Subcutaneous abdominal adipose tissue (tissue), 5 donors: ENCODE measurements at regions not wholly inside any gene's neighbourhood (a gene's known extent, or its start where the extent isn't known, plus 50 kb on each side); places are given as distances from the start of the nearest gene placed in this dataset.
A peak's percentile ranks its signal among the peaks of the same experiment; 100 is the strongest.

Experiments used
- H3K27ac ChIP-seq: one replicate; pipeline ENCODE4 v1.7.0; 2013; ENCODE audit warnings: low read depth, mild to moderate bottlenecking, inconsistent platforms, low read length, moderate library complexity
- H3K27me3 ChIP-seq, 5 donors: one replicate each; pipeline ENCODE4 v1.7.0; 2013; ENCODE audit warnings: low read length in 5 of 5, inconsistent platforms in 1 of 5; ENCODE audit not compliant: control insufficient read depth in 5 of 5, insufficient read depth in 4 of 5
- H3K36me3 ChIP-seq, 5 donors: one replicate each; pipeline ENCODE4 v1.7.0; 2013; ENCODE audit warnings: low read length in 5 of 5; ENCODE audit not compliant: control insufficient read depth in 5 of 5, insufficient read depth in 5 of 5
- H3K4me1 ChIP-seq, 5 donors: one replicate each; pipeline ENCODE4 v1.7.0; 2013; ENCODE audit warnings: low read length in 5 of 5, mild to moderate bottlenecking in 3 of 5, moderate library complexity in 1 of 5; ENCODE audit not compliant: control insufficient read depth in 5 of 5, insufficient read depth in 5 of 5
- H3K4me3 ChIP-seq, 5 donors: one replicate each; pipeline ENCODE4 v1.7.0; 2013; ENCODE audit warnings: low read length in 5 of 5, low read depth in 1 of 5
- H3K9ac ChIP-seq, 5 donors: one replicate each; pipeline ENCODE4 v1.7.0; 2013; ENCODE audit warnings: low read length in 5 of 5, mild to moderate bottlenecking in 4 of 5, moderate library complexity in 3 of 5
- H3K9me3 ChIP-seq, 5 donors: one replicate each; pipeline ENCODE4 v1.7.0; 2013; ENCODE audit warnings: low read length in 5 of 5; ENCODE audit not compliant: control insufficient read depth in 5 of 5
- donor health status: healthy.
- donor health status: healthy.
- donor health status: healthy.
- donor health status: healthy.
- donor health status: healthy.

DNA sequence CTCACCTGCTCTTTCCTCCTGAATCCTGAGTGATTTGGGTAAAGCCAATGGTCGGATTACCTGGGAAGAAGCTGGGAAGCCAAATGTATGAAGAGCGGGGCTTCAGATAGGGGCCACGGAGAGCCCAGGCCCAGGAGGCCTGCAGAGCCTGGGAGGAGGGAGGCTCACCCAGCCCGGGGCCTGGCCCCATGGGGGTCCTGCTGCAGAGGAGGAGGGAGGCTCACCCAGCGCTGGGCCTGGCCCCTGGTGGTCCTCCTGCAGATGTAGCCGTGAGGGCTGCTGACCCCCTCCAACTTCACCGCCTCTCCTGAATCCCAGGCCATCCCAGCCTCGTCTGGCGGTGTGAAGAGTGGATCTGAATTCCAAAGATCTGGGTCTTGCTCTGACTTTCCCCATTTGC lies 368.4 kb downstream of the THBS2 start:
- no peak overlapping the region for H3K27ac ChIP-seq
- H3K9me3 ChIP-seq: no peaks in the 10 kb centered on the region
- no peak overlapping the region for H3K4me3 ChIP-seq
- no peak overlapping the region for H3K9ac ChIP-seq
- peaks cover 0 to 8% (median 4%) of the 10 kb centered on the region in 5 donors for H3K4me1 ChIP-seq
- H3K36me3 ChIP-seq: no peaks in the 10 kb centered on the region
- no peaks in the 10 kb centered on the region for H3K27me3 ChIP-seq

DNA sequence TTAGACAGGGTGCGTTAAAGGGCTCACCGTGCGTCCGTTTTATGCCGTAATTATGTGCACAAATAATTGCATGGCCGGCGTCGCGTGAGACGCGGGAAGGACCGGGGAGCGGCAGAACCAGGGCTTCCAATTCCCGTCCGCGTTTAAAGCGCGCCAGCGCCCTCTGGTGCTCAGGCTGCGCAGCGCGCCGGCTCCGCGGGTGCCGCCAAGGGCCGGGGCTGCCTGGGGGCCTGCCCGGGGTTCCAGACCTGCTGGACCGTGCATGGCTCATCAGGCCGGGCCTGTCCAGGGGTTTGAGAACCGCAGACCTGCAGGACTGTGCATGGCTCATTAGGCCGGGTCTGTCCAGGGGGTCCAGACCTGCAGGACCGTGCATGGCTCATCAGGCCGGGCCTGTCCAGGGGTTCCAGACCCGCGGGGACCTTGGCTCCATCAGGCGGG lies 369.0 kb downstream of the THBS2 start:
- no peaks in the 10 kb centered on the region for H3K36me3 ChIP-seq
- peaks cover 0 to 8% (median 4%) of the 10 kb centered on the region in 5 donors for H3K4me1 ChIP-seq
- H3K9ac ChIP-seq: peak overlapping the region in 1 of 5 donors; percentile 26
- no peak overlapping the region for H3K27ac ChIP-seq
- H3K27me3 ChIP-seq: no peaks in the 10 kb centered on the region
- H3K9me3 ChIP-seq: no peaks in the 10 kb centered on the region
- H3K4me3 ChIP-seq: peak overlapping the region; percentile 59 to 77 (median 67)

DNA sequence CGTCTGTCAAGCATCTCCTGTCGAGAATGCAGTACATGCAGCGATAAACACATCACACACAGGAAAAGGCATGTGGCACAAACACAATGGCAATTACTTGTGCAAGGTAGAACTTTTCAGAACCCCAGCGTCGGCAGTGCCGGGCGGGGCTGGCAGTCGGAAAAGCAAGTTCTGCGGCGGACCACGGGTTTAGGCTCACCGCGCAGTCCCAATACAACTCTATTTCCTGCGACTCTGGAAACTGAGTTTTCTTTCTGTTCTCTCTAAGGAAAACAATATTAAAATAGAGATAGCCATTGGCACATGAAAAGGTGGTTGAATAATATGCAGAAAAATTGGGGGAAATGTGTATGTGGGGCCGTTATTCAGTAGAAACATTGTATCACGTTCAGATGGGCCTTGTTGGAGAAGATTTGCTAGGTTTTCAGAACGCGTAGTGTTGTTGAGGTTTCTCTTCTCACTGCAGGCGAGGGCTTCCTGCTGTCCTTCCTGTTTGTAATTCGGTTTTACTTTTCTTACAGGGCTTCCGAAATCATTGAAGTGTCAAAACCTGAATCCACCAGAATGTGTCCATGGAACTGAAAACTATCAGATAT lies 369.5 kb downstream of the THBS2 start:
- Histone ChIP-seq H3K4me3 (peak overlapping the region; percentile 59 to 77 (median 67)), H3K9me3 (no peaks in the 10 kb centered on the region), H3K4me1 (peaks cover 0 to 8% (median 4%) of the 10 kb centered on the region in 5 donors), H3K27ac (no peak overlapping the region), H3K27me3 (no peaks in the 10 kb centered on the region), H3K36me3 (no peaks in the 10 kb centered on the region), H3K9ac (peak overlapping the region in 1 of 5 donors; percentile 26)

DNA sequence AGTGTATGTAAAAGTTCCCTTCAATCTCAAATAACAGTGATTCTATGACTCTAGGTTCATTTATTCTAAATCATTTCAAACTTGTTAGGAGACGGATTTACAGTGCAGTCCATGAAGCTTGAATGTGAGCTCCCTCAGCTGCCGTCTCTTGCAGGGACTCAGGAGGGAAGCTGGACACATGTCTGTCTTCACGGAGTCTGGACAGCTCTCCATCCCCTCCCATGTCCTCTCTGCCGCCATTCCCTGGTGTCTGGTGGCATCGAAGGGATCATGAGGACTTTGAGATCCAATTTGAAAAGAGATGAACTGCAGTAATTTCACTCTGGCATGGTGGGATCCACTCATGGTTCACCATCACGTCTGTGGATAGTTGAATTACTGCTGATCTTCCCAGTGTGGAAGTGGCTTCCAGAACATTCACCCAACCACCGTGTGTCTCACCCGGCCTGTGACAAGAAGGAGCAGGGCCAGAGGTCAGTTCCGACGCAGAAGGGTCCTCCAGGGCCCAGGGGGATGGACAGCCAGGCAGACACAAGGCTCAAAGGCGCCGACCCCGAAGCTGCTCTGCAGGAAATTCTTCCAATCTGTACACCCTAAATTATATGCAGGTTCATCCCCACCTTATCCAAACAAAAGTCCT lies 370.1 kb downstream of the THBS2 start:
- Histone ChIP-seq H3K4me1 (peaks cover 0 to 8% (median 4%) of the 10 kb centered on the region in 5 donors), H3K27me3 (no peaks in the 10 kb centered on the region), H3K4me3 (no peak overlapping the region), H3K36me3 (no peaks in the 10 kb centered on the region), H3K27ac (no peak overlapping the region), H3K9ac (no peak overlapping the region), H3K9me3 (no peaks in the 10 kb centered on the region)

DNA sequence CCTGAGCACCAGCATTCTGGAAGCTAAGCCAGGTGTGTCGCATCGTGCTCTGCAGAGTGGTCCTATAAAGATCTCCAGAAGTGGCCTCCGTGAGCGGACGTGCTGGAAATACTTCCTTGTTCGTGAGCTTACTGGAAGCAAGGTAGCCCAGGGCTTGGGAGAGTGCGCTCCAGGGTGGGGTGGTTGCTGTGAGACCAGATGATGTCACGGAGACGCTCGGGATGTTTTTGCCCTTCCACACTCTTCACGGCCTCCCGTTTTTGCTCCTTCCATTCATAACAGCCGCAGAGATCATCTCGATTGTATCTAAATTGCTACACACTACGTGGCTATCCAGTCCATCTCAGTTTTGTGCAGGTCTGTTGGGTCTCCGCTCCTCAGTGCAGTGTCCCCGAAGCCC lies 373.4 kb downstream of the THBS2 start:
- Histone ChIP-seq H3K36me3 (no peaks in the 10 kb centered on the region), H3K27ac (no peak overlapping the region), H3K4me1 (peaks cover 0 to 8% (median 4%) of the 10 kb centered on the region in 5 donors), H3K9ac (no peak overlapping the region), H3K9me3 (no peaks in the 10 kb centered on the region), H3K4me3 (no peak overlapping the region), H3K27me3 (peaks cover 0 to 12% (median 7%) of the 10 kb centered on the region in 5 donors)

DNA sequence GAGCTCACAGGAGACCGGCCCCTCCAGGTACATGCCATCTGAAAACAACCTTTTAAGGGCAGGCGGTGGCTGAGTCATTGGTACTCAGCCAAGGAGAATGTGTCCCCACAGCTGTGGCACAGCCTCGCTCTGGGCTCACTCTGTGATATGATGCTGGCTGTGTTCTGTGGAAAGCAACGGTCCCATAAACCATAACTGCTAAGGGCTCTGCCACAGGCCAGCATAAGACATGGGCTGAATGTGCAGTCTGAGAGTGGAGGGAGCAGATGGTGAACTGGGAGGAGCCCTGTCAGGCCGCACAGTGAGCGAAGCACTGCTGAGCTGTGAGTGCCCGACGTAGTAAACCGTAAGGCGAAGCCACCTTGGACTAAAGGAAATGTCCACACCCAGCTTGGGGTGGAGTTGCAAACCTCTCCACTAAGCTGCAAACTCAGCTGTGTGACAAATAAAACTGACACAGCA lies 375.8 kb downstream of the THBS2 start:
- no peak overlapping the region for H3K27ac ChIP-seq
- no peak overlapping the region for H3K4me3 ChIP-seq

DNA sequence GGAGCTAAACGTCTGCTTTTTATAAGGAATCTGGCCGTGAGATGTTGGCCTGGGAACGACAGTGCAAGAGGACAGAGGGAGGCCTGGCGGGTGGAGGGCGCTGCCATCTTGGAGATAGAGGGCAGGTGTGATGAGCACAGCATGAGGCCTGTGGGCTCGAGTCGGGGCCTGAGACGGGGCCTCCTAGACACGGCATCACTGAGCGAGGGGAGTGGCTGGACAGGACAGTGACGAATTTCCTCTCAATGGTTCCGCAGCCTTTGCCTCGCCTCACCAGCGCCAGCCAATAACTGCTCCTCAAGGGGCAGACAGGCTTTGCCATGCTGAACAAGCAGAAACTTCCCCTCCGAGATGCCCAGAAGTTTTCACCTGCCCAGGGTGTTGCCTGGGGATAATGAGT lies 376.7 kb downstream of the THBS2 start:
- Histone ChIP-seq H3K4me3 (no peak overlapping the region), H3K27me3 (peaks cover 0 to 24% (median 10%) of the 10 kb centered on the region in 5 donors), H3K9me3 (no peaks in the 10 kb centered on the region), H3K4me1 (peaks cover 0 to 6% (median 0%) of the 10 kb centered on the region in 5 donors), H3K36me3 (no peaks in the 10 kb centered on the region), H3K9ac (no peak overlapping the region), H3K27ac (no peak overlapping the region)

More for the DNA sequence above, 375.8 kb downstream of the THBS2 start:
- H3K4me1 ChIP-seq: peaks cover 0 to 6% (median 0%) of the 10 kb centered on the region in 5 donors
- no peak overlapping the region for H3K9ac ChIP-seq
- H3K27me3 ChIP-seq: peaks cover 0 to 18% (median 10%) of the 10 kb centered on the region in 5 donors
- no peaks in the 10 kb centered on the region for H3K9me3 ChIP-seq
- no peaks in the 10 kb centered on the region for H3K36me3 ChIP-seq

DNA sequence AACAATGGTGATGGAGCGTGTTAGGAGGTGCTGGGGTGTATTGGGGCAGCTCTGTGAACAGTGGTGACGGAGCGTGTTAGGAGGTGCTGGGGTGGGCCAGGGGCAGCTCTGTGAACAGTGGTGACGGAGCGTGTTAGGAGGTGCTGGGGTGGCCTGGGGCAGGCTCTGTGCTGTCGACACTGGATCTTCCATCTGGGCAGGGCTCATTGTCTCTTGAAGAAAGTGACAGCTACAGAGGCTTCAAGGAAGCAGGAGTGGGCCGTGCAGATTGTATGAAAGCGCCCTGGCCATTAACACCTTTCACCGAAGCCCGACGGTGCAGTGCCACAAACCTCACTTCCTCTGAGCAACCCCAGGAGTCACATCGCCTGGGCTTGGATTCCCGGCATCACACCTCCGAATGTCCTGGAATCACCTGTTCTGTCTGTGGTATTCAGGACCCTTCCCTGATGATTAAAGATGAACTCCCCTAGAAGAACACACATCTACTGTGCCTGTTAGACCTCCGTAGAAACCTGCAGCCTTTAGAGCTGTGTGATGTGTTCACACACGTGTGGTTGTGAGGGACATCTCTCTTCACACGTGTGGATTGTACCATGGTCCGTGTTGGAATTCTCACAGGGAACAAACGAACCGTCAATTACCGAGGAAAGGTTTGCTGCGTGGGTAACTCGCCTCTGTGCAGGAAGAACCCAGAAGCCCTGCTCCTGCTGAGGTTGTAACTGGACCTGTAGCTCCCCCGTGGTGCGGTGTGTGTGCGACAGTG lies 377.7 kb downstream of the THBS2 start:
- Histone ChIP-seq H3K27me3 (peaks cover 5 to 27% (median 10%) of the 10 kb centered on the region in 5 donors), H3K36me3 (no peaks in the 10 kb centered on the region), H3K4me3 (no peak overlapping the region), H3K4me1 (peaks cover 0 to 8% (median 0%) of the 10 kb centered on the region in 5 donors), H3K27ac (no peak overlapping the region), H3K9ac (no peak overlapping the region), H3K9me3 (no peaks in the 10 kb centered on the region)

DNA sequence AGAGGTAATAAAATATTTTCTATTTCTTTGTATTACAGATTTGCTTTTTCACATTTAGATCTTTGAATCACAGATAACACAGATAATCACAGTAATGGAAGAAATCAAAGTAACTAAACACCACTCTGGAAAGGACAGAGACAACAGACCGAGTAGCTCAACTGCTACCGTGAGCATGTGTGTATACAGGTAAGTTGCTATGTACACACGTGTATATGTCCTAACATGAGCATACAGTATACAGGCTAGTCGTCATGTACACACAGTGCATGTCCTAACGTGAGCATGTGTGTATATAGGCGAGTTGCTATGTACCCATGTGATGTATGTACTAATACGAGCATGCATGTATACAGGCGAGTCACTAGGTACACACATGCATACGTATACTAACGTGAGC lies 379.0 kb downstream of the THBS2 start:
- H3K4me3 ChIP-seq: no peak overlapping the region
- no peak overlapping the region for H3K27ac ChIP-seq
- no peak overlapping the region for H3K9ac ChIP-seq
- no peaks in the 10 kb centered on the region for H3K36me3 ChIP-seq
- peaks cover 0 to 8% (median 0%) of the 10 kb centered on the region in 5 donors for H3K4me1 ChIP-seq
- no peaks in the 10 kb centered on the region for H3K9me3 ChIP-seq
- peaks cover 5 to 27% (median 10%) of the 10 kb centered on the region in 5 donors for H3K27me3 ChIP-seq
